ENCODE measurements at regions not wholly inside any gene's neighbourhood (a gene's known extent, or its start where the extent isn't known, plus 50 kb on each side); places are given as distances from the start of the nearest gene placed in this dataset.

DNA sequence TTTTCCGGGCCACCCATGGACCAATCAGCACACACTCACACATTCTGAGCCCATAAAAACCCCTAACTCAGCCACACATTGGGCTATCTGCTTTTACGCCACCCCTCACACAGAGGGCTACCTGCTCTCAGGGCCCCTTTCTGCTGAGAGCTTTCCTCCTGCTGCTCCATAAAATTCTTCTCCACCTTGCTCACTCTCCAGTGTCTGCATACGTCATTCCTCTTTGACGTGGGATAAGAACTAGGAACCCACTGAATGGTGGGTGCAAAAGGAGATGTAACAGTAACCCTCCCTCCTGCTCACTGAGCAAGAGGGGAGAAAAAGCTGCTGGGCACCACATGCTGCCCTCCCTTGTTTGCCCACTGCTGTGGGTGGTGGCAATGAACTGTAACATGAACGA lies 596.7 kb upstream of the TMEM132C start:
- H3K4me3 ChIP-seq (ENCODE audit: low read length in 2 of 2), result no peak overlapping the region
- peaks cover 0 to 2% of the 10 kb centered on the region in 2 donors for H3K9me3 ChIP-seq (ENCODE audit: control insufficient read depth in 2 of 2, insufficient read depth in 1 of 2, low read length in 1 of 2)
- H3K36me3 ChIP-seq (ENCODE audit: control insufficient read depth in 2 of 2, insufficient read depth in 2 of 2, low read length in 1 of 2), result no peaks in the 10 kb centered on the region
- no peaks in the 10 kb centered on the region for H3K4me1 ChIP-seq (ENCODE audit: control insufficient read depth in 2 of 2, insufficient read depth in 2 of 2, low read length in 2 of 2)
- no peak overlapping the region for H3K27ac ChIP-seq (ENCODE audit: low read depth in 1 of 2, low read length in 1 of 2)
- no peak for DNase-seq (ENCODE audit: low read depth in 6 of 9, low spot score in 9 of 9)
- H3K27me3 ChIP-seq (ENCODE audit: control insufficient read depth in 2 of 2, insufficient read depth in 1 of 2, low read length in 1 of 2), result no peaks in the 10 kb centered on the region
- WGBS, result 96% methylated on average over 5 of the region's 5 CpGs

- 95% methylated on average over 5 of the region's 5 CpGs for WGBS
- Histone ChIP-seq H3K36me3 (ENCODE audit: control insufficient read depth in 2 of 2, insufficient read depth in 2 of 2, low read length in 1 of 2) (no peaks in the 10 kb centered on the region), H3K4me3 (ENCODE audit: low read length in 2 of 2) (no peak overlapping the region), H3K27ac (ENCODE audit: low read depth in 1 of 2, low read length in 1 of 2) (no peak overlapping the region), H3K4me1 (ENCODE audit: control insufficient read depth in 2 of 2, insufficient read depth in 2 of 2, low read length in 2 of 2) (no peaks in the 10 kb centered on the region), H3K27me3 (ENCODE audit: control insufficient read depth in 2 of 2, insufficient read depth in 1 of 2, low read length in 1 of 2) (no peaks in the 10 kb centered on the region), H3K9me3 (ENCODE audit: control insufficient read depth in 2 of 2, insufficient read depth in 1 of 2, low read length in 1 of 2) (peaks cover 0 to 2% of the 10 kb centered on the region in 2 donors)
- no peak for DNase-seq (ENCODE audit: low read depth in 6 of 9, low spot score in 9 of 9)
Observed at GRCh38 chr12:127670796-127671195, 596.2 kb upstream of the TMEM132C start.

DNA sequence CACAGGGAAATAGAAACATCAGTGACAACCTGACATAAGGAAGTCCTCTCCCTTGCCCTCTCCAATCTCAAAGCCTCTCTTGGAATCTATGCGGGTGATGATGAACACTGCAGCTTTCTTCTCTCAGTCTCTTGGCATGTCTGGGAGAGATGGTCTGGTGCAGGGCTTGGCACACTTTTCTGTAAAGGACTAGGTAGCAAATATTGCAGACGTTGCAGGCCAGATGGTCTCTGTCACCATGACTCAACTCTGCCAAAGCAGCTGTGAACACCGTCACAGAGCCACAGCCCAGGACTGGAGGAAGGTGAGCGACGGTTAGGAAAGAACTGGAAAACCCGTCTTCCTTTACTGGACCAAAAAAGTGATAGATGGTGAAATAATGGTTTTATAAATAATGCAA lies 591.0 kb upstream of the TMEM132C start:
- Histone ChIP-seq H3K36me3 (ENCODE audit: control insufficient read depth in 2 of 2, insufficient read depth in 2 of 2, low read length in 1 of 2) (no peaks in the 10 kb centered on the region), H3K4me1 (ENCODE audit: control insufficient read depth in 2 of 2, insufficient read depth in 2 of 2, low read length in 2 of 2) (no peaks in the 10 kb centered on the region), H3K27me3 (ENCODE audit: control insufficient read depth in 2 of 2, insufficient read depth in 1 of 2, low read length in 1 of 2) (no peaks in the 10 kb centered on the region), H3K9me3 (ENCODE audit: control insufficient read depth in 2 of 2, insufficient read depth in 1 of 2, low read length in 1 of 2) (no peaks in the 10 kb centered on the region), H3K27ac (ENCODE audit: low read depth in 1 of 2, low read length in 1 of 2) (no peak overlapping the region), H3K4me3 (ENCODE audit: low read length in 2 of 2) (no peak overlapping the region)
- DNase-seq (ENCODE audit: low read depth in 6 of 9, low spot score in 9 of 9), result no peak
- 88% methylated on average over 6 of the region's 6 CpGs for WGBS

DNA sequence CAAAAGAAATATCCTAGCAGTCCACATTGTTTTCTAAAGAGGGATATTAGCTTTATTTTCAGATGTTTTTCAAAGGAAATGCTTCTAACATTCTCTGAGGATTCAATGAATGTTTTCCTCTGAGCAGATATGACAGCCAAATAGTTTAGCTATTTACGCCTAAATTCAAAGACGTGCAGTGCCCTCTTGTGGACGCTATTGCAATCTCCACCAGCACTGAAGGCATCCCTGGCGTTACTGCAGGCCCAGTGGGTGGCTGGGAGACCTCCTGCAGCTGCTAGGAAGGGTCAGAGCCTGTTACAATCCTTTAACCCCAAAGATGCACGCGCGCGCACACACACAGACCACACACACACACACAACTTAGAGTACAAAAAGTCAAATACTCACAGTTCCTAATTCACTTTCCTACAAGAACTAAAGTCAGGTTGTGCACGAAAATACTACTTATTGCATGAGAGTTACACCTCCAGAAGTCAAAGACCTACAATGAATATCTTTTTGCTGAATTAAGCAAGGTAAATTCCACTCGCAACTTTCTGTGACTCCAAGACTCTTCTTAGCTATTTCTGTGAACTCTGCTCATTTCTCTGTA lies 589.3 kb upstream of the TMEM132C start:
- no peaks in the 10 kb centered on the region for H3K27me3 ChIP-seq (ENCODE audit: control insufficient read depth in 2 of 2, insufficient read depth in 1 of 2, low read length in 1 of 2)
- H3K4me3 ChIP-seq (ENCODE audit: low read length in 2 of 2), result no peak overlapping the region
- no peak overlapping the region for H3K27ac ChIP-seq (ENCODE audit: low read depth in 1 of 2, low read length in 1 of 2)
- WGBS, result 35% methylated on average over 10 of the region's 10 CpGs
- no peaks in the 10 kb centered on the region for H3K4me1 ChIP-seq (ENCODE audit: control insufficient read depth in 2 of 2, insufficient read depth in 2 of 2, low read length in 2 of 2)
- H3K36me3 ChIP-seq (ENCODE audit: control insufficient read depth in 2 of 2, insufficient read depth in 2 of 2, low read length in 1 of 2), result no peaks in the 10 kb centered on the region
- peak in 4 of 9 donors; percentile 1 to 31 (median 18) for DNase-seq (ENCODE audit: low read depth in 6 of 9, low spot score in 9 of 9)
- no peaks in the 10 kb centered on the region for H3K9me3 ChIP-seq (ENCODE audit: control insufficient read depth in 2 of 2, insufficient read depth in 1 of 2, low read length in 1 of 2)

GRCh38 chr12:127678945-127679344 lies 588.0 kb upstream of the TMEM132C start:
- Histone ChIP-seq H3K27me3 (ENCODE audit: control insufficient read depth in 2 of 2, insufficient read depth in 1 of 2, low read length in 1 of 2) (no peaks in the 10 kb centered on the region), H3K4me3 (ENCODE audit: low read length in 2 of 2) (no peak overlapping the region), H3K36me3 (ENCODE audit: control insufficient read depth in 2 of 2, insufficient read depth in 2 of 2, low read length in 1 of 2) (no peaks in the 10 kb centered on the region), H3K27ac (ENCODE audit: low read depth in 1 of 2, low read length in 1 of 2) (no peak overlapping the region), H3K9me3 (ENCODE audit: control insufficient read depth in 2 of 2, insufficient read depth in 1 of 2, low read length in 1 of 2) (no peaks in the 10 kb centered on the region), H3K4me1 (ENCODE audit: control insufficient read depth in 2 of 2, insufficient read depth in 2 of 2, low read length in 2 of 2) (no peaks in the 10 kb centered on the region)
- DNase-seq (ENCODE audit: low read depth in 6 of 9, low spot score in 9 of 9), result no peak
- 89% methylated on average over 7 of the region's 7 CpGs for WGBS

GRCh38 chr12:127680516-127680915 lies 586.5 kb upstream of the TMEM132C start:
- H3K27ac ChIP-seq (ENCODE audit: low read depth in 1 of 2, low read length in 1 of 2), result no peak overlapping the region
- no peaks in the 10 kb centered on the region for H3K36me3 ChIP-seq (ENCODE audit: control insufficient read depth in 2 of 2, insufficient read depth in 2 of 2, low read length in 1 of 2)
- H3K9me3 ChIP-seq (ENCODE audit: control insufficient read depth in 2 of 2, insufficient read depth in 1 of 2, low read length in 1 of 2), result no peaks in the 10 kb centered on the region
- no peak overlapping the region for H3K4me3 ChIP-seq (ENCODE audit: low read length in 2 of 2)
- no peaks in the 10 kb centered on the region for H3K27me3 ChIP-seq (ENCODE audit: control insufficient read depth in 2 of 2, insufficient read depth in 1 of 2, low read length in 1 of 2)
- no peak for DNase-seq (ENCODE audit: low read depth in 6 of 9, low spot score in 9 of 9)
- H3K4me1 ChIP-seq (ENCODE audit: control insufficient read depth in 2 of 2, insufficient read depth in 2 of 2, low read length in 2 of 2), result no peaks in the 10 kb centered on the region
- WGBS, result 82% methylated on average over 6 of the region's 6 CpGs

- H3K27me3 ChIP-seq (ENCODE audit: control insufficient read depth in 2 of 2, insufficient read depth in 1 of 2, low read length in 1 of 2), result no peaks in the 10 kb centered on the region
- DNase-seq (ENCODE audit: low read depth in 6 of 9, low spot score in 9 of 9), result no peak
- no peak overlapping the region for H3K27ac ChIP-seq (ENCODE audit: low read depth in 1 of 2, low read length in 1 of 2)
- 80% methylated on average over 9 of the region's 9 CpGs for WGBS
- no peaks in the 10 kb centered on the region for H3K4me1 ChIP-seq (ENCODE audit: control insufficient read depth in 2 of 2, insufficient read depth in 2 of 2, low read length in 2 of 2)
- H3K4me3 ChIP-seq (ENCODE audit: low read length in 2 of 2), result no peak overlapping the region
- H3K36me3 ChIP-seq (ENCODE audit: control insufficient read depth in 2 of 2, insufficient read depth in 2 of 2, low read length in 1 of 2), result no peaks in the 10 kb centered on the region
- no peaks in the 10 kb centered on the region for H3K9me3 ChIP-seq (ENCODE audit: control insufficient read depth in 2 of 2, insufficient read depth in 1 of 2, low read length in 1 of 2)
Observed at GRCh38 chr12:127681151-127681754, 585.7 kb upstream of the TMEM132C start.

GRCh38 chr12:127685491-127685890 lies 581.5 kb upstream of the TMEM132C start:
- WGBS, result 77% methylated on average over 2 of the region's 2 CpGs
- Histone ChIP-seq H3K36me3 (ENCODE audit: control insufficient read depth in 2 of 2, insufficient read depth in 2 of 2, low read length in 1 of 2) (no peaks in the 10 kb centered on the region), H3K27ac (ENCODE audit: low read depth in 1 of 2, low read length in 1 of 2) (no peak overlapping the region), H3K4me1 (ENCODE audit: control insufficient read depth in 2 of 2, insufficient read depth in 2 of 2, low read length in 2 of 2) (no peaks in the 10 kb centered on the region), H3K9me3 (ENCODE audit: control insufficient read depth in 2 of 2, insufficient read depth in 1 of 2, low read length in 1 of 2) (no peaks in the 10 kb centered on the region), H3K4me3 (ENCODE audit: low read length in 2 of 2) (no peak overlapping the region), H3K27me3 (ENCODE audit: control insufficient read depth in 2 of 2, insufficient read depth in 1 of 2, low read length in 1 of 2) (no peaks in the 10 kb centered on the region)
- no peak for DNase-seq (ENCODE audit: low read depth in 6 of 9, low spot score in 9 of 9)

GRCh38 chr12:127685931-127686330 lies 581.0 kb upstream of the TMEM132C start:
- WGBS, result 88% methylated on average over 9 of the region's 9 CpGs
- Histone ChIP-seq H3K4me3 (ENCODE audit: low read length in 2 of 2) (no peak overlapping the region), H3K9me3 (ENCODE audit: control insufficient read depth in 2 of 2, insufficient read depth in 1 of 2, low read length in 1 of 2) (no peaks in the 10 kb centered on the region), H3K27me3 (ENCODE audit: control insufficient read depth in 2 of 2, insufficient read depth in 1 of 2, low read length in 1 of 2) (no peaks in the 10 kb centered on the region), H3K36me3 (ENCODE audit: control insufficient read depth in 2 of 2, insufficient read depth in 2 of 2, low read length in 1 of 2) (no peaks in the 10 kb centered on the region), H3K4me1 (ENCODE audit: control insufficient read depth in 2 of 2, insufficient read depth in 2 of 2, low read length in 2 of 2) (no peaks in the 10 kb centered on the region), H3K27ac (ENCODE audit: low read depth in 1 of 2, low read length in 1 of 2) (no peak overlapping the region)
- no peak for DNase-seq (ENCODE audit: low read depth in 6 of 9, low spot score in 9 of 9)
